K562 (cell line): ENCODE measurements at regions not wholly inside any gene's neighbourhood (a gene's known extent, or its start where the extent isn't known, plus 50 kb on each side); places are given as distances from the start of the nearest gene placed in this dataset.

Experiments used
- ATAC-seq: fragments of 200-7000 bp; cut with Tn5 transposase; 3 replicates; pipeline ENCODE4 v1.9.1; 2020; ENCODE audit warnings: moderate library complexity
- BruUV-seq: library from RNA; stranded (reverse); fragments of 400-500 nt; replicated peaks from 2 replicates; lab custom pipeline; 2021; lab: Mats Ljungman, UMichigan
- CTCF ChIA-PET: fragments of 300-600 bp; formaldehyde crosslinking; extraction: SDS; loops from one replicate; lab custom pipeline; 2021; ENCODE audit warnings: low intra/inter-chr PET ratio; lab: Yijun Ruan, JAX
- POLR2A ChIA-PET: fragments of 300-600, 350-650 bp; sonication (Branson Sonifier 250); formaldehyde crosslinking; extraction: SDS; loops from one replicate; lab custom pipeline; 2021; ENCODE audit warnings: antibody characterized with exemption, inconsistent platforms; lab: Yijun Ruan, JAX
- DNase-seq, 4 experiments: peaks; one replicate each; pipeline versions ENCODE4 v3.0.0 to v3.0.0-alpha.2; 2011 to 2018; ENCODE audit warnings: low spot score in 3 of 4, mixed read lengths in 3 of 4; ENCODE audit errors: extremely low read depth in 1 of 4
- FAIRE-seq: peaks from 2 replicates; lab custom pipeline; 2011; peaks lifted over from hg19 to GRCh38; lab: Jason Lieb, UNC
- H2AFZ ChIP-seq: 2 replicates; pipeline ENCODE4 v1.6.0; 2011; ENCODE audit warnings: low read depth, low read length, control low read depth, inconsistent platforms
- H3K27ac ChIP-seq: fragments of 200-600 bp; 3 replicates; pipeline ENCODE4 v1.8.0; 2011; ENCODE audit warnings: low read depth, mild to moderate bottlenecking, control low read depth, inconsistent platforms, low read length, moderate library complexity, mixed read lengths; ENCODE audit errors: extremely low read depth
- H3K27me3 ChIP-seq, 2 experiments: fragments of 300-600 bp in 1 of 2; 2 replicates in 1 of 2; 3 replicates in 1 of 2; pipeline versions ENCODE4 v1.6.0 to v1.8.0; 2011; ENCODE audit warnings: inconsistent platforms in 2 of 2, low read length in 2 of 2, mild to moderate bottlenecking in 1 of 2, mixed read lengths in 1 of 2, moderate library complexity in 1 of 2; ENCODE audit not compliant: control insufficient read depth in 2 of 2, insufficient read depth in 2 of 2
- H3K36me3 ChIP-seq: fragments of 300-600 bp; 3 replicates; pipeline ENCODE4 v1.8.0; 2011; ENCODE audit warnings: mild to moderate bottlenecking, low read length, inconsistent platforms; ENCODE audit not compliant: control insufficient read depth, insufficient read depth
- H3K4me1 ChIP-seq, 2 experiments: fragments of 200-600 bp in 1 of 2; replicated peaks in 1 of 2; 2 replicates in 1 of 2; 3 replicates in 1 of 2; pipeline versions ENCODE4 v1.5.1 to v1.8.0; 2011; ENCODE audit warnings: inconsistent platforms in 2 of 2, low read length in 2 of 2, mild to moderate bottlenecking in 1 of 2, mixed read lengths in 1 of 2, moderate library complexity in 1 of 2; ENCODE audit not compliant: control insufficient read depth in 2 of 2, insufficient read depth in 2 of 2
- H3K4me2 ChIP-seq: 2 replicates; pipeline ENCODE4 v1.6.1; 2011; ENCODE audit warnings: low read length, control low read depth, inconsistent platforms, mixed read lengths; ENCODE audit not compliant: insufficient read depth
- H3K4me3 ChIP-seq: fragments of 200-600 bp; sonication (generic), shearing (Covaris generic); 2 replicates; pipeline ENCODE4 v1.5.1; 2016; ENCODE audit warnings: control low read depth, inconsistent platforms
- H3K79me2 ChIP-seq: fragments of 200-600 bp; 3 replicates; pipeline ENCODE4 v1.8.0; 2011; ENCODE audit warnings: low read length, inconsistent platforms; ENCODE audit not compliant: control insufficient read depth, insufficient read depth
- H3K9ac ChIP-seq, 2 experiments: 2 replicates each; pipeline versions ENCODE4 v1.6.0 to v1.6.1; 2011; ENCODE audit warnings: low read depth in 2 of 2, low read length in 2 of 2, control low read depth in 1 of 2, inconsistent platforms in 1 of 2, mild to moderate bottlenecking in 1 of 2, mixed read lengths in 1 of 2; ENCODE audit not compliant: insufficient read depth in 1 of 2
- H3K9me1 ChIP-seq: one replicate; pipeline ENCODE4 v1.6.0; 2011; ENCODE audit warnings: inconsistent platforms, mild to moderate bottlenecking, low read length, moderate library complexity; ENCODE audit not compliant: control insufficient read depth, insufficient read depth
- H3K9me3 ChIP-seq: replicated peaks from 2 replicates; pipeline ENCODE4 v1.5.1; 2011; ENCODE audit warnings: low read depth, low read length, inconsistent platforms; ENCODE audit not compliant: control insufficient read depth, insufficient read depth
- H4K20me1 ChIP-seq: replicated peaks from 2 replicates; pipeline ENCODE4 v1.6.1; 2011; ENCODE audit warnings: low read length, inconsistent platforms, mixed read lengths; ENCODE audit not compliant: control insufficient read depth, insufficient read depth
- HMG20A ChIP-seq: fragments of 450-650 bp; formaldehyde crosslinking; conservative IDR thresholded peaks from 2 replicates; pipeline ENCODE4 v1.4.0; 2020; ENCODE audit warnings: mild to moderate bottlenecking, mixed read lengths
- MEF2D ChIP-seq: conservative IDR thresholded peaks from 2 replicates; pipeline ENCODE4 v1.6.1; 2016; ENCODE audit warnings: low read depth, missing genetic modification characterization, missing compliant biosample characterization
- NBN ChIP-seq: fragments of 450-650 bp; IDR thresholded peaks from 2 replicates; pipeline ENCODE4 v1.6.1; 2016; ENCODE audit warnings: low read depth, mild to moderate bottlenecking
- NFYB ChIP-seq: IDR thresholded peaks from 2 replicates; pipeline ENCODE4 v1.6.1; 2011; ENCODE audit warnings: mild to moderate bottlenecking, moderate library complexity; ENCODE audit not compliant: insufficient read length; ENCODE audit errors: extremely low read depth
- NR4A1 ChIP-seq, 2 experiments: fragments of 250-450 bp in 1 of 2; fragments of 450-650 bp in 1 of 2; sonication (Bioruptor Pico) in 1 of 2; IDR thresholded peaks; 2 replicates each; pipeline versions ENCODE4 v1.4.0 to v1.6.1; 2016 to 2020; ENCODE audit warnings: mild to moderate bottlenecking in 2 of 2, missing compliant biosample characterization in 1 of 2, missing genetic modification characterization in 1 of 2, moderate library complexity in 1 of 2
- PCBP2 ChIP-seq: fragments of 200-400 bp; formaldehyde crosslinking; IDR thresholded peaks from 2 replicates; pipeline ENCODE4 v1.6.1; 2018; ENCODE audit warnings: low read length, low read depth, mild to moderate bottlenecking, moderate library complexity; ENCODE audit not compliant: poor library complexity, severe bottlenecking
- PHTF2 ChIP-seq: fragments of 250-450 bp; sonication (Bioruptor Pico); IDR thresholded peaks from 2 replicates; pipeline ENCODE4 v1.5.0; 2021; ENCODE audit warnings: mild to moderate bottlenecking
- SMAD2 ChIP-seq: fragments of 150-350 bp; IDR thresholded peaks from 2 replicates; pipeline ENCODE4 v1.6.1; 2014; ENCODE audit warnings: low read depth, mild to moderate bottlenecking, low read length
- TAF7 ChIP-seq: fragments of 450-650 bp; IDR thresholded peaks from 2 replicates; pipeline ENCODE4 v1.6.1; 2016; ENCODE audit warnings: missing genetic modification characterization, missing compliant biosample characterization
- THRAP3 ChIP-seq: fragments of 450-650 bp; IDR thresholded peaks from 2 replicates; pipeline ENCODE4 v1.6.1; 2016; ENCODE audit warnings: mild to moderate bottlenecking, inconsistent platforms, borderline replicate concordance
- XRCC4 ChIP-seq: IDR thresholded peaks from one replicate; pipeline ENCODE4 v1.6.1; 2011; ENCODE audit not compliant: insufficient read depth, insufficient read length; ENCODE audit errors: extremely low read depth
- ZKSCAN3 ChIP-seq: fragments of 250-450 bp; sonication (Bioruptor Pico); IDR thresholded peaks from 2 replicates; pipeline ENCODE4 v1.4.0; 2020
- ZNF197 ChIP-seq: fragments of 200-800 bp; sonication (Bioruptor generic); IDR thresholded peaks from 2 replicates; pipeline ENCODE4 v1.6.1; 2016; ENCODE audit warnings: low read depth, missing genetic modification characterization, missing compliant biosample characterization
- WGBS: fragments of 100-300 bp; shearing (Covaris generic); methylation state at CpG from one replicate; pipeline ENCODE4 v1.1.6; 2016; ENCODE audit warnings: low coverage, mixed read lengths; ENCODE audit not compliant: insufficient coverage; ENCODE audit errors: missing lambda C conversion rate; 5-methylcytosine and 5-hydroxymethylcytosine counted together
- in situ Hi-C: fragments of 300-500 bp; cut with MboI; formaldehyde crosslinking; loops from 4 replicates; pipeline ENCODE4 v1.15.0; 2018; ENCODE audit warnings: inconsistent platforms, mixed read lengths
- intact Hi-C: fragments of 100-400 bp; cut with micrococcal nuclease; formaldehyde crosslinking; loops from 2 replicates; pipeline ENCODE4 v1.14.2; 2022
- TF ChIP-seq, protein P1 (sequence below): fragments of 200-800 bp; sonication (Bioruptor generic); IDR thresholded peaks from 2 replicates; pipeline ENCODE4 v1.6.1; 2016; ENCODE audit warnings: missing genetic modification characterization, missing compliant biosample characterization
- TF ChIP-seq, protein P2 (sequence below): fragments of 250-450 bp; sonication (Bioruptor Pico); IDR thresholded peaks from 2 replicates; pipeline ENCODE4 v1.4.0; 2020

DNA sequence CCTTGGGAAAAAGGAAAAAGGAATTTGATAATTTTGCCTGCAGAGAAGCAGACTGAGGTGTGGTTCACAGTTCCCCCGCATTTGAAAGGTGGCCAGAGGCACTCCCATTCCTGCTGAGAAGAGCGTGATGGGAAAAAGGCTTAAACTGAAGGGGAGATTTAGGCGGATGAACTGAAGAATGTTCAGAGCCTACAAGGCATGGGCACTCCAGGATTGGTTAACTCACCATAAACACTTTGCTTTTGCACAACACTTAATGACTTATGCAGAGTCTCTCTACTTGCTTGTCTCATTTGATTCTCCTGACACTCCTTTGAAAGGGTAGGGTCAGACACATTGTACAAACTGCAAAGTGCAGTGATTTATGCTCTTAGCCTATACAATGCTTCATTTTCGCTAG is 119.6 kb upstream of the RUNX1 start:
- no peak overlapping the region for H3K4me2 ChIP-seq
- no peaks in the 10 kb centered on the region for H3K36me3 ChIP-seq
- H3K9me3 ChIP-seq, result no peaks in the 10 kb centered on the region
- ATAC-seq (peak; percentile 29; the same call in 2 of the 3 replicates), DNase-seq (no peak), FAIRE-seq (no peak)
- in situ Hi-C loops, result no loop called here
- TF ChIP-seq, protein P1, sequence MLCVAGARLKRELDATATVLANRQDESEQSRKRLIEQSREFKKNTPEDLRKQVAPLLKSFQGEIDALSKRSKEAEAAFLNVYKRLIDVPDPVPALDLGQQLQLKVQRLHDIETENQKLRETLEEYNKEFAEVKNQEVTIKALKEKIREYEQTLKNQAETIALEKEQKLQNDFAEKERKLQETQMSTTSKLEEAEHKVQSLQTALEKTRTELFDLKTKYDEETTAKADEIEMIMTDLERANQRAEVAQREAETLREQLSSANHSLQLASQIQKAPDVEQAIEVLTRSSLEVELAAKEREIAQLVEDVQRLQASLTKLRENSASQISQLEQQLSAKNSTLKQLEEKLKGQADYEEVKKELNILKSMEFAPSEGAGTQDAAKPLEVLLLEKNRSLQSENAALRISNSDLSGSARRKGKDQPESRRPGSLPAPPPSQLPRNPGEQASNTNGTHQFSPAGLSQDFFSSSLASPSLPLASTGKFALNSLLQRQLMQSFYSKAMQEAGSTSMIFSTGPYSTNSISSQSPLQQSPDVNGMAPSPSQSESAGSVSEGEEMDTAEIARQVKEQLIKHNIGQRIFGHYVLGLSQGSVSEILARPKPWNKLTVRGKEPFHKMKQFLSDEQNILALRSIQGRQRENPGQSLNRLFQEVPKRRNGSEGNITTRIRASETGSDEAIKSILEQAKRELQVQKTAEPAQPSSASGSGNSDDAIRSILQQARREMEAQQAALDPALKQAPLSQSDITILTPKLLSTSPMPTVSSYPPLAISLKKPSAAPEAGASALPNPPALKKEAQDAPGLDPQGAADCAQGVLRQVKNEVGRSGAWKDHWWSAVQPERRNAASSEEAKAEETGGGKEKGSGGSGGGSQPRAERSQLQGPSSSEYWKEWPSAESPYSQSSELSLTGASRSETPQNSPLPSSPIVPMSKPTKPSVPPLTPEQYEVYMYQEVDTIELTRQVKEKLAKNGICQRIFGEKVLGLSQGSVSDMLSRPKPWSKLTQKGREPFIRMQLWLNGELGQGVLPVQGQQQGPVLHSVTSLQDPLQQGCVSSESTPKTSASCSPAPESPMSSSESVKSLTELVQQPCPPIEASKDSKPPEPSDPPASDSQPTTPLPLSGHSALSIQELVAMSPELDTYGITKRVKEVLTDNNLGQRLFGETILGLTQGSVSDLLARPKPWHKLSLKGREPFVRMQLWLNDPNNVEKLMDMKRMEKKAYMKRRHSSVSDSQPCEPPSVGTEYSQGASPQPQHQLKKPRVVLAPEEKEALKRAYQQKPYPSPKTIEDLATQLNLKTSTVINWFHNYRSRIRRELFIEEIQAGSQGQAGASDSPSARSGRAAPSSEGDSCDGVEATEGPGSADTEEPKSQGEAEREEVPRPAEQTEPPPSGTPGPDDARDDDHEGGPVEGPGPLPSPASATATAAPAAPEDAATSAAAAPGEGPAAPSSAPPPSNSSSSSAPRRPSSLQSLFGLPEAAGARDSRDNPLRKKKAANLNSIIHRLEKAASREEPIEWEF (CRISPR knock-in tag), result no peak
- TF ChIP-seq ZNF197 (no peak), NFYB (no peak), TAF7 (no peak), NR4A1 (CRISPR knock-in tag; IDR thresholded peaks at IDR 0.05) (no peak), NR4A1 (tag; IDR thresholded peaks at IDR 0.05) (no peak), PHTF2 (CRISPR knock-in tag) (no peak), HMG20A (CRISPR knock-in tag) (no peak), THRAP3 (no peak), SMAD2 (no peak), ZKSCAN3 (CRISPR knock-in tag) (no peak), PCBP2 (no peak), MEF2D (tag) (no peak), NBN (no peak), XRCC4 (no peak)
- TF ChIP-seq, protein P2, sequence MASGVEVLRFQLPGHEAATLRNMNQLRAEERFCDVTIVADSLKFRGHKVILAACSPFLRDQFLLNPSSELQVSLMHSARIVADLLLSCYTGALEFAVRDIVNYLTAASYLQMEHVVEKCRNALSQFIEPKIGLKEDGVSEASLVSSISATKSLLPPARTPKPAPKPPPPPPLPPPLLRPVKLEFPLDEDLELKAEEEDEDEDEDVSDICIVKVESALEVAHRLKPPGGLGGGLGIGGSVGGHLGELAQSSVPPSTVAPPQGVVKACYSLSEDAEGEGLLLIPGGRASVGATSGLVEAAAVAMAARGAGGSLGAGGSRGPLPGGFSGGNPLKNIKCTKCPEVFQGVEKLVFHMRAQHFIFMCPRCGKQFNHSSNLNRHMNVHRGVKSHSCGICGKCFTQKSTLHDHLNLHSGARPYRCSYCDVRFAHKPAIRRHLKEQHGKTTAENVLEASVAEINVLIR, result no peak
- H4K20me1 ChIP-seq, result no peaks in the 10 kb centered on the region
- no peaks in the 10 kb centered on the region for H3K27me3 ChIP-seq
- ChIA-PET POLR2A (interaction anchor here (0.9 kb wide), 1 partner anchor 9 kb away, joined by 3 read pairs; no protein-coding TSS in a partner anchor), CTCF (interaction anchor here (0.7 kb wide), 1 partner anchor 12 kb away, joined by 3 read pairs; no protein-coding TSS in a partner anchor)
- no peak overlapping the region for H3K9ac ChIP-seq
- 47% methylated on average over 4 of the region's 4 CpGs for WGBS
- intact Hi-C loops, result no loop called here
- H3K4me1 ChIP-seq, result peaks cover 0 to 15% of the 10 kb centered on the region in 2 experiments; a peak in 3 of 5 replicates
- 0 out of 2 replicates have a peak overlapping the region, but pooled peaks have one; percentile 10 for H2AFZ ChIP-seq
- H3K79me2 ChIP-seq, result no peaks in the 10 kb centered on the region
- H3K27ac ChIP-seq, result no peak overlapping the region
- H3K9me1 ChIP-seq, result no peaks in the 10 kb centered on the region
- no peak overlapping the region for H3K4me3 ChIP-seq
- no TSS peak for BruUV-seq
